Thymus (tissue), 11 donors: ENCODE measurements at regions not wholly inside any gene's neighbourhood (a gene's known extent, or its start where the extent isn't known, plus 50 kb on each side); places are given as distances from the start of the nearest gene placed in this dataset.

ENCODE experiments used
- DNase-seq, 9 donors: peaks; one replicate each; pipeline ENCODE4 v3.0.0-alpha.2; 2013; ENCODE audit warnings: low spot score in 9 of 9, low read depth in 6 of 9, missing footprints in 1 of 9
- H3K27ac ChIP-seq, 2 donors: one replicate each; pipeline ENCODE4 v1.5.1; 2013; ENCODE audit warnings: control low read depth in 1 of 2, low read depth in 1 of 2, low read length in 1 of 2, mild to moderate bottlenecking in 1 of 2, moderate library complexity in 1 of 2
- H3K27me3 ChIP-seq, 2 donors: one replicate each; pipeline ENCODE4 v1.5.1; 2013; ENCODE audit warnings: low read length in 1 of 2; ENCODE audit not compliant: control insufficient read depth in 2 of 2, insufficient read depth in 1 of 2
- H3K36me3 ChIP-seq, 2 donors: one replicate each; pipeline ENCODE4 v1.5.1; 2013; ENCODE audit warnings: low read length in 1 of 2, mild to moderate bottlenecking in 1 of 2, moderate library complexity in 1 of 2; ENCODE audit not compliant: control insufficient read depth in 2 of 2, insufficient read depth in 2 of 2
- H3K4me1 ChIP-seq, 2 donors: one replicate each; pipeline ENCODE4 v1.5.1; 2013; ENCODE audit warnings: low read length in 2 of 2; ENCODE audit not compliant: control insufficient read depth in 2 of 2, insufficient read depth in 2 of 2
- H3K4me3 ChIP-seq, 2 donors: one replicate each; pipeline ENCODE4 v1.5.1; 2013; ENCODE audit warnings: low read length in 2 of 2, control low read depth in 1 of 2, mild to moderate bottlenecking in 1 of 2
- H3K9me3 ChIP-seq, 2 donors: one replicate each; pipeline ENCODE4 v1.5.1; 2013; ENCODE audit warnings: low read length in 1 of 2, mild to moderate bottlenecking in 1 of 2; ENCODE audit not compliant: control insufficient read depth in 2 of 2, insufficient read depth in 1 of 2
- WGBS: extraction: QIAGEN DNeasy Blood & Tissue Kit; methylation state at CpG from one replicate; pipeline ENCODE4 v1.1.7; 2013; 5-methylcytosine and 5-hydroxymethylcytosine counted together
- donor health status: healthy.

DNA sequence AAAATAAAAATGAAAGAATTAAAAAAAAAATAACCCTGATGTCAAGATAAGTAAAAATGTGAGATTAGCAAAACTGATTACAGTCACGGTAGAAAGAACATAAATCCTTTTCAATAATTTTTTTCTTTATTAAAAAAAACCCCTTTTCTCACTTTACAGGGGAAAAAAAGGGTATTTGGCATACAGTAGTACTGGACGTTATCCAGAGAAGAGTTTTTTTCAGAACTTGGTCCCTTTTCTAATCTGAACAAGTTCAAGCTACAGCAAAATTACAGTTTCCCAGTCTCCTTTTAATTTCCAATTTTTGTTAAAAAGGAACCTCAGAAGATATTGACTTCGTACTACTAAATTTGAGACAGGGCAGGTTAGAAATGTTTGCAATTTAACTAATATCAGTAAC lies 134.7 kb upstream of the DCN start:
- Histone ChIP-seq H3K4me3 (no peak overlapping the region), H3K36me3 (no peaks in the 10 kb centered on the region), H3K9me3 (no peaks in the 10 kb centered on the region), H3K27ac (no peak overlapping the region), H3K27me3 (no peaks in the 10 kb centered on the region), H3K4me1 (no peaks in the 10 kb centered on the region)
- DNase-seq, result no peak
- WGBS, result 74% methylated on average over 3 of the region's 3 CpGs

DNA sequence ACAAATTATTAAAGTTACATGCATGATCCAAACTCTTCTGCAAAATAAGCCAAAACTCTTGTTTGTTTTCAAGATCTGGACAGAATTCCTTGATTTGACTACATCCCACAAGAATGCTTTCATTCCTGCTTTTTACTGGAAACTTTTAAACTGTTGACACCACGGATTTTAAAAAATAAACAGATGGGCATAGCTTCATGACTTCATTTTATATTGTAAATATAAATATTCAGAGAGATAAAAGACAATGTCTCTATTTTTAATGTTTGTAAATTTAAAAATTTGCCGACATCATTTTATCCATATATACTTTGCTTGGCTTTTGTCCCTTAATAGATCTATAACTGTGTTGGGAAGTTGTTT lies 134.3 kb upstream of the DCN start:
- Histone ChIP-seq H3K9me3 (no peaks in the 10 kb centered on the region), H3K36me3 (no peaks in the 10 kb centered on the region), H3K4me3 (no peak overlapping the region), H3K27me3 (no peaks in the 10 kb centered on the region), H3K4me1 (no peaks in the 10 kb centered on the region), H3K27ac (no peak overlapping the region)
- 91% methylated on average over 2 of the region's 2 CpGs for WGBS
- no peak for DNase-seq

GRCh38 chr12:91316161-91316906 lies 133.7 kb upstream of the DCN start:
- no peak overlapping the region for H3K27ac ChIP-seq
- no peaks in the 10 kb centered on the region for H3K27me3 ChIP-seq
- DNase-seq, result no peak
- no peak overlapping the region for H3K4me3 ChIP-seq
- 84% methylated on average over 1 of the region's 1 CpG for WGBS
- no peaks in the 10 kb centered on the region for H3K4me1 ChIP-seq
- no peaks in the 10 kb centered on the region for H3K36me3 ChIP-seq
- no peaks in the 10 kb centered on the region for H3K9me3 ChIP-seq

- no peaks in the 10 kb centered on the region for H3K36me3 ChIP-seq
- no peak overlapping the region for H3K27ac ChIP-seq
- H3K9me3 ChIP-seq, result no peaks in the 10 kb centered on the region
- H3K4me1 ChIP-seq, result no peaks in the 10 kb centered on the region
- DNase-seq, result no peak
- H3K27me3 ChIP-seq, result no peaks in the 10 kb centered on the region
- H3K4me3 ChIP-seq, result no peak overlapping the region
- WGBS, result 96% methylated on average over 2 of the region's 2 CpGs
Measured at GRCh38 chr12:91311081-91311480, 128.5 kb upstream of the DCN start.

GRCh38 chr12:91309450-91309849 lies 126.8 kb upstream of the DCN start:
- WGBS, result 94% methylated on average over 2 of the region's 2 CpGs
- Histone ChIP-seq H3K27ac (no peak overlapping the region), H3K9me3 (no peaks in the 10 kb centered on the region), H3K36me3 (no peaks in the 10 kb centered on the region), H3K4me1 (no peaks in the 10 kb centered on the region), H3K4me3 (no peak overlapping the region), H3K27me3 (no peaks in the 10 kb centered on the region)
- DNase-seq, result no peak

- H3K27ac ChIP-seq, result no peak overlapping the region
- H3K4me3 ChIP-seq, result no peak overlapping the region
- no peaks in the 10 kb centered on the region for H3K4me1 ChIP-seq
- H3K9me3 ChIP-seq, result no peaks in the 10 kb centered on the region
- H3K36me3 ChIP-seq, result no peaks in the 10 kb centered on the region
- H3K27me3 ChIP-seq, result no peaks in the 10 kb centered on the region
- 5% methylated on average over 1 of the region's 1 CpG for WGBS
- no peak for DNase-seq
Measured at GRCh38 chr12:91307957-91308670, 125.5 kb upstream of the DCN start.

DNA sequence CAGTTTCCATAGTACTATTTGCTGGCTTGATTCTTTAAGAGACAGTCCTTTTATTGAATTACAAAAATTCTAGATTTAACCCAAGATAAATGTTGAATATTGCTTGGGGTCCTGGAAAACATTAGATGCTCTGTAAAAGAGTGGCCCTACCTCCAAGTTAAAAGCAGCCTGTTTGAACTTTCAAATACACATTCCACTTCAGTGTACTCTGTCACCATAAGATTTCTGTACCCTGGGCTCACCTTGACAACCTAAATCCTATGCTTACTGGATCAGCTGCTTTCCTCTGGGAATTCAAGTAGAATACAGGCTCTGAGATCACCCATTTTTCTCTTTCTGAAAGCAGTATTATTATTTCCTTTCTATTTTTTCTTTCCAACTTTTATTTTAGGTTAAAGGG lies 107.7 kb upstream of the DCN start:
- Histone ChIP-seq H3K27me3 (no peaks in the 10 kb centered on the region), H3K27ac (no peak overlapping the region), H3K4me3 (no peak overlapping the region), H3K36me3 (no peaks in the 10 kb centered on the region), H3K4me1 (no peaks in the 10 kb centered on the region), H3K9me3 (peaks cover 0 to 5% of the 10 kb centered on the region in 2 donors)
- no peak for DNase-seq

DNA sequence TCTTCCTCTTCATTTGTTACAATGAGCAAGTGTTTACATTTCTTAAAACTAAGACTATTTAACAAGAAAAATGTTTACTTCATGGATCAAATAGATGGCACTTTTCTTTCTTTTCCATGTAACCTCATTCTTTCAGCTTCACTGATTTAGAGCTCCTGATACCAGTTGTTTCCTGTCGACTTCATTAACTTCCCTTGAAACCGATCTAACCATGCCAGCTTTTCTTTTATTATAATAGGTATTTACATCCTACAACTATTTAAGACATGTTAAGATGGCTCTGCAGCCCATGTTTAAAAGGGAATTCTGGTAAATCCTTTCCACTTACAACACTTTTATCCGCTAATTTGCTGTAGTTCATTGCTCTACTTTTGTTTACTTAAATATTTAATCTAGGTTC lies 107.3 kb upstream of the DCN start:
- Histone ChIP-seq H3K4me1 (no peaks in the 10 kb centered on the region), H3K4me3 (no peak overlapping the region), H3K27ac (no peak overlapping the region), H3K27me3 (no peaks in the 10 kb centered on the region), H3K9me3 (peaks cover 0 to 5% of the 10 kb centered on the region in 2 donors), H3K36me3 (no peaks in the 10 kb centered on the region)
- DNase-seq, result no peak
- WGBS, result 51% methylated on average over 3 of the region's 3 CpGs

- DNase-seq, result no peak
- Histone ChIP-seq H3K4me1 (no peaks in the 10 kb centered on the region), H3K36me3 (no peaks in the 10 kb centered on the region), H3K27me3 (no peaks in the 10 kb centered on the region), H3K9me3 (peaks cover 0 to 2% of the 10 kb centered on the region in 2 donors), H3K27ac (no peak overlapping the region), H3K4me3 (no peak overlapping the region)
- 32% methylated on average over 1 of the region's 1 CpG for WGBS
Measured at GRCh38 chr12:91289072-91289471, 106.5 kb upstream of the DCN start.
